A172 (cell line): ENCODE measurements at regions not wholly inside any gene's neighbourhood (a gene's known extent, or its start where the extent isn't known, plus 50 kb on each side); places are given as distances from the start of the nearest gene placed in this dataset.
A peak's percentile ranks its signal among the peaks of the same experiment; 100 is the strongest.

ENCODE experiments used
- DNase-seq: peaks from one replicate; pipeline ENCODE4 v3.0.0-alpha.2; 2015; ENCODE audit warnings: low spot score

DNA sequence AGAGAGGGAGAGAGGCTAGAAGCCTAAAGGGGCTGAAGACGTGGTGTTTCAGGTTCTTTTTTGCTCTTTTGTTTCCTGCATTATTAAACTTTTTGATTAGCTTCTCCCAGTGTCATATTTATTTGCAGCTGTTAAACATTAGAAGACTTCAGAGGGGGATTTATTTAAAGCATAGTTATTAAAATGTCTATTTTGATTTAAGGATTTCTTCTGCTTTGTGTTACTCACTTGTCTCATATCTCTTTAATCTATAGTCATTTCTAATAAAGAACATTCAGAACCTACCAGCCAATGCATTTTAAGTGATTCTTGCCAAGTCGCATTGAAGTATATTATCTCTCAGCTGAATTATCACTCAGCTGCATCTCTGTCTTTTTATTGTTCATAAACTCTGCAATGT, 152.0 kb upstream of the DYRK2 start:
- no peak for DNase-seq

DNA sequence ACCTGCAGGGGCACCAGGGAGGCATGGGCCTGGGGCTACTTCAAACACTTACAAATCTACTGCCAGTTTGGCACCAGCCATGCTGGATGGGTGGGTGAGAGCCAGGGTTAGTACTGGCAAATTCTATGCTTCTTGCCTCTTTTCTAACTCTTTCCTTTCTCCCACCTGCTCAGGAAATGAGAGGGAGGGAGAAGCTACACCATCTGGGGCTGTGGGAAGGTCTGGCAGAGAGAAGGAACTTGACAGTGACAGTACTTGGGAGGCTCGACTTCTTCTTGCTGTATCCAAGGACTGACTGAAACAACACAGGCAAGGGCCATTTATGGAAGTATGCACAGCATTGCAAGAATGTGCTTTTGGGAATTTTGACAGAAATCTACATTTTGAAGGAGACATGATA, 149.6 kb upstream of the DYRK2 start:
- no peak for DNase-seq

DNA sequence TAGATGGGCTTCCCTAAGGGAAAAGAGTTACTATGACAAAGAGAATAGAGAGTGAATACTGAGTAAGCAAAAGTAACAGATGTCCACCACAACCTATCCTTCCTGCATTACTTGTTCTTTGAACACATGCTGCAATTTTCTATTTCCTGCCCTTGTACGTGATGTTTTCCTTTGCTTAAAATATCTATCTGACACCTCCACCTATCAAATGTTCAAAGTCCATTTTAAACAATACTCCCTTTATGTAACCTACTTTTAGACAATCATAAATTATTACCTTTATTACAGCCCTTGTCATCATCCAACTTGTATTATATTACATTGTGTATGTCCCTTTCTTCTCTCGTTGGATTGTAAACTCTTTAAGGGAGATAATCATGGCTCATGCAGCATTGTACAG, 147.2 kb upstream of the DYRK2 start:
- no peak for DNase-seq

DNA sequence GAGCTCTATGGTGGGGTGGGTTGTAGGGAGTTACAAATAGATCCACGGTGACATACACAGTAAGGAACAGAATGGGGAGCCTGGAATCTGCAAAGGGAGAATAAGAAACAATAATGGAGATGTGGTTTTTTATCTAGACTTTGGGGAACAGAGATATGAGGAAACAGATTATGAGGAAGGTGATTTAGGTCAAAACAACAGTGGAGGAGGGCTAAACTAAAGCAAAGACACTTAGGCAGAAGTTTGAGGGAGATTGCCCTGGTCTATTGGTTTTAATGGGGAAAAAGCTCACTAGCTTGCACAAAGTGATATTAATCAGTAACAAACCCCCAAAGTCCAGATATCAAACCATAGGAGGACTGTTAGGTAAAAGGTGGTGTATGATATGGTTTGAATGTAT, 144.5 kb upstream of the DYRK2 start:
- DNase-seq, result no peak

DNA sequence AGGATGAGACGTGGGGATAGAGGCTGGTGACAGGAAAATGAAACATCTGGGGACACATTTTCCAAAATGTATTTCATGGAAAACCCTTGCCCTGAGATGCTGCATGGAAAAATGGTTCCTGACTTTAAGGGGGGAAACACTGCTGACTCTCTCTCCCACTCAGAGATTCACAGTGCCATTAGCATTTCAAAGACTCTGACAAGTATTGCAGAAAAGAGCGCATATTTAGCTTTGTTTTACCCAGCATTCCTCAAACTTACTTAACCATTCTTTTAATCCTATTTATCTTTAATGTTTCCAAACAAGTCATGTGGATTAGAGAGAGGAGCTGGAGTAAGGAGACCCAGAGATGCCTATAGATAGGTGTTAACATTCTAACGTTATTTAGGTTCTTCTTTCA, 141.8 kb upstream of the DYRK2 start:
- DNase-seq, result no peak

DNA sequence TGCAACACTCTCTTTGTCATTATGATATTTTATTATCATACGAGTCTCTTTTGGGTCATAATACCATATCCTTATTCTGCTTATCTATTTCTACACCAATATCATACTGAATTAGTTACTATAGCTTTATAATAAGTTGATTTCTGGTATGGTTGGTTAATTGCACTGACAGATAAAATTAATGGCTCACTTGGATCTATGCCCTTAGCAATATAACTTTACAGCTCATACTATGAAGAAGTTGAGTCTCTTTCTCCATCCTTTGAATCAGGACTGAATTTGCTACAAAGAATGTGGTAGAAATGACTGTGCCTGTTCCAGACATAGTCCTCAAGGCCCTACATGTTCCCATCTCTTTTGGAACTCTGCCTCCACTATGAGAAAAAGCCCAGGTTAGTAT, 139.7 kb upstream of the DYRK2 start:
- no peak for DNase-seq

DNA sequence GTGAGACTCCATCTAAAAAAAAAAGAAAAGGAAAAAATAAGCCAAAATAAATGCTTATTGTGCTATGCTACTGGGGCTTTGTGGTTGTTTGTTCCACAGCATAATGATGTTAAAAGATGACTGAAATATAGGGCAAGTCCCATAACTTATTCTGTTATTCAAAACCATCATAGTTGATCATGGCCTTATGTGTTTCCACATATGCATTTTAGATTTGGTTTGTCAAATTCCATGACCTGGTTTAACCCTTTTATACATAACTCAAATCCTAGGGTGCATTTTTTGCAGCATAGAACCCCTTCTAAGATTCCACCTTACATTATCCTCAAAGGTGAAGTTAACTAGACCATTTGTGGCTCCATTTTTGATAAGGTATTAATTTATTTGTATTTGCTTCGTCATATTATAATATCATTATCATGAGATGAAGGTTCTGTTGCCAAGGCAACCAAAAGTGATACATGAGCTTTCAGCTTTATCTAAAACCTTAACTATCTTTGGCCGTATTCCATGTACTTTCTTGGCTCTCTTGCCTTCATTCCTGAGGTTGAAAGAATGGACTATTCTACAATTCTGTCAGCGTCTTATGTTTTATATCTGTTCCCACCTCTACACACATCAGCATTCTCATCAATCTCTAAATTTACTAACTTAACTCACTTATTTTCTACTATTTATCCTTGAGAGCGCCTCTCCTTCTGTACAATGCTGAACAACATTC, 138.7 kb upstream of the DYRK2 start:
- peak; percentile 45 for DNase-seq

DNA sequence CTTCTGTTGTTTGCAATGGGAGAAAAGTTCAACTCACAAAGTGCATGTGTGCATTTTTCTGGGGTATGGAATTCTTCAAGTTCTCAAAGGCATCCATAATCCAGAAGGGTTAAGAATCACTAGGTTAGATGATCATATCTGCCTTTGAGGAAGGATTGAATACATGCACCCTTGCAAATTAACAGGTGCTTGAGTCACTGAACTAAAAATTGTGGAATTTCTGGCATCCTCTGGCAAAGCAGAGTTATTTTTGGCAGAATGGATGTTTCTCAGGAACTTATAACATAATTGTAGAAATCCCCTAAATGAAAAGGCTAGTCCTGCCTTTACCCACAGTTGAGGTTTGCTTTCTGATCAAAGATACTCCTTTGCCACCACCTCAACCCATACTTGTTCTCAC, 136.5 kb upstream of the DYRK2 start:
- DNase-seq, result peak; percentile 46

DNA sequence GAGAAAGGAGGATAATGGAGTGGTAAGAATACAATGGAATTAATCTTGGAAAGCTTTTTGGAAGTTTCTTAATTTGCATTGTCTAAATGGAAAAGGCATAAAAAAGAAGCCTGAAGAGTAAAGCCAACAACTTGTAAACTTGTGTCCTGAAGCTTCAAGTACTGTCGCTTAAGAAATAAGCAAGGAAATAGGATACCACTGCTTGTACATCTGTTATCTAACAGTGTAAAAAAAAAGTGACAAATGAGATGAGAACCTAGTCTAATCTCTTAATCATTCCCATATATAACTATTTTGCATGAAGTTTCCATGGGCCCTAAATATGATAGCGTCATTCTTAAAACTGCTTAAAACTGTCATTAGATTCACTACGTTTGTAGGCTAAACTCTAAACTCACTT, 134.0 kb upstream of the DYRK2 start:
- DNase-seq, result no peak

DNA sequence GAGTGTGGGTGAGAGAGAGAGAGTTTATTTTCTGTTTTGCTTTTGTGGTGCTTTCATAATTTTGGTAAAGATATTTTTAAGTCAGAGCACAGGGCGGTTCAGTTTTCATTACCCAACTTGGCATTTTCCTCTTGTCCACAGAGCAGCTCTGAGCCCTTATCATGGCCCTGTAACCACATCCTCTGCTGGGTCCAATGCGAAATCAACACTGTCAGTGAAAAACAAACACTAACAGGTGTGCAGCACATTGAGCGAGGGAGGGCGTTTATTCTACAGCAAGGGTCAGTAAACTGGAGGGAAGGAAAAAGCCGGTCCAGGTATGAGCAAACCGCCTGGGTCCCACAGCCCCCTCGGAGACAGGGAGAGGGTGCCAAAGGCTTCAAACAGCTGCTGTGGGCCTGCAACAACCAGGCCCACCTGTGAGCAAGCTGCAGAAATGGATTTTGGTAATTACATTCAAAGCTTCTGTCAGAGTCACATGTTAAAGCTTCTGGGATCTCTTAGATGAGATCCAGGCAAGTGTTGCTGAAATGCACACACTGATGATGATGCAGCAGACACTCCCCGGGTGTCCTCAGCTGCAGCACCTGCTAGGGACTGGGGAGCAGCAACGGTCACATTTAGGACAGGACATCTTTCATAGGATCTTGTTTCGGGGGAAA, 132.7 kb upstream of the DYRK2 start:
- peak; percentile 53 for DNase-seq

DNA sequence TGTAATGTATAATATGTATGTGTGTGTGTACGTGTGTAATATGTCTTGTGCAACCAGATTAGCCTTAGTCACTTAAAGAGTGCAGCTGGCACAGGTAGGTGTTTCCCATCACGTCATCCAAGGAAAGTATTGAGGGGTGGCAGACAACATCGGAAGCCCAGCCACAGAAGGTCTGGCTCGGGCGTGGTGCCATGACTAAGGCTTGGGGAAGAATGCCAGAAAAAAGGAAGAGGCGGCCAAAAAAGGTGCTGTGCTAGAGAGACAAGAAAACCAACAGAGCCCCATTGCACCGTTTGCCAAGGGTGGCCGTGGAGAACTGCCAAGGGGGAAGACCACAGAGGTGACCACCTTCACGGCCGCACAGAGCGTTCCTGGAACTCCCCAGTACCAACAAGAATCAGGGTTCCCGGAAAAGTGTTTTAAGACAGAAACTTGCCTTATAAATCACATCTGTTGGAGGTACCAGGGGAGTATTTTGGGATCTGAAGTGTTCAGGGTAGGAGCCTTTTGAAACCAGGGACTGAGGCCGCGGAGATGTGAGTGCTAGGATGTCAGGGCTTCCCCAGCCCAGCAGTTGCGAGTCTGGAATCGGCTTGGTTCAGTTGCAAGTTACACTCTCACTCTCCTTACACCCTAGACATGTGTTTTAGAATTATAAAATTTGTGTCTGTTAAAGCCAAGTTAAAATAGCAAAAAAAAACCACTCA, 131.2 kb upstream of the DYRK2 start:
- peak; percentile 81 for DNase-seq

DNA sequence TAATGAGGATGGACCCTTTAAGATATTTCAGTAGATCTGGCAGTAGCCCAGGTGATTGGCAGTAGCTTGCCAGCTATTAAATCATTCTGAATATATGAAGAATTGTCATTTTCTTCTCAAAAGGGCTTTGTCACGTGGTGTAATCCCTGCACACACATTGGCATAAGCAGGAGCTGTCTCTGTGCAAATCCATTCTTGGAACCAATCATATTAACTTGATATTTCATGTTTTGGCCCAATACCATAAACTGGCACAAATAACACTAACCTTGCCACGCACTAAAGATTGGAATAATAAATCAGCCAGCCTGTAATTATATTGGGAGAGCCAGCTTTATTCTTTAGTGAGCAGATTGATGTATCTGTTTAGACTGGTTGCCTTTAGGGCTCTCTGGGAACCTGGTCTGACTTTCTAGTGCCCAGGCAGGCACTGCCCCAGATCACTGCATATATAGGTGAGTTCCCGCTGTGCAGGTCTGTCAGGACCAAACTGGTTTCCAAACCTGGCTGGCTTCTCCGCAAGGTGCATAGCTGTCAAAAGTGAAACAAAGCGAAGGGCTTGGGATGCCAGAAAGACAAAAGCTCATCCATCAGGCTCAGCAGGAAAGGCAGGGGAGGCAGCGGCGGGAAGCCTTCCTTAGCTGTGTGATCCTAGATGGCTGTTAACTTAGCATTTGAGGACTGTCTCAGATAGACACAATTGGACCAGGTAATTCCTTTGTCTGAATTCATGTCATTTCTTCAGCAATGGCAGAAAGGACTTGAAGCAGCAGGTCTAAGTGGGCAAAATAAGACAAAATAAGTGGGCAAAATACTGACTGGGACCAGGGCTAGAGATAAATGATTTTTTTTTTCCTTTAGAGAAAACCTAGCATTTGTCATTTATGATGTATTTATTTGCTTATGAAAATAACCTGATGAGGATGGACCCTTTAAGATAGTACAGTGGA, 128.8 kb upstream of the DYRK2 start:
- no peak for DNase-seq

DNA sequence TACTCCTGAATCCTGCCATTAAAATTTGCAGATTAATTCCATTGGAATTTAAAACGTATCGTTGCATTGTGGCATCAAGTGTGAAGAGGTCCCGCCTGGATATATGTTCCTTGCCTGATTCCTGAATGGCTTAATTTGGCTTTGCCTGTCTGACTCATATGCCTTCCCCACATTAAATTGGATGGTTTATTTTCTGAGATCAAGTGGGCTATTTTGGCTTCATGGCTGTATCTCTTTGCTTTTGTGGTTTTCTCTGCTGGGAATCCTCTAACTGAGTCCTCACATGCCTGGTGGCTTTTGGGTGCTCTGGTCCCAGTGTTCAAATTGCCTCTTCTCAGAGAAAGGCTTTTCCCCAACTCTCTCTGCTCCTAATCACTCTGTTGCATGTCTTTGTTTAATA, 127.9 kb upstream of the DYRK2 start:
- DNase-seq, result peak; percentile 47

DNA sequence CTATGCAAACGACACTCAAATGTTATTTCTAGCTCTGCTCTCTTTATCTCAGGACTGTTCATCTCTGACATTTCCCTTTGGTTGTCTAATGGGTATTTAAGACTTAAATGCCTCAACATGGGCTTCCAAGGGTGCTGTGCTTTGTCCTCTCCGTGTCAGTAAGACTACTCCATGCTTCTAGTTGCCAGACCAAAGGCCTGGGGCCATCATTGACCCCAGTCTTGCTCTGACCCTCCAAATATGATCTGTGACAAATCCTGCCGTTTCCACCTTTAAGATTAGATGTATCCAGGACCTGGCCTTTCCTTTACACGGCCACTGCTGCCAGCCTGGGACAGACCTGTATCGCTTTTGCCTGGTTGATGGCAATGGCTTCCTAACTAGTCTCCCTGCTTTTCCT, 126.3 kb upstream of the DYRK2 start:
- DNase-seq, result no peak

DNA sequence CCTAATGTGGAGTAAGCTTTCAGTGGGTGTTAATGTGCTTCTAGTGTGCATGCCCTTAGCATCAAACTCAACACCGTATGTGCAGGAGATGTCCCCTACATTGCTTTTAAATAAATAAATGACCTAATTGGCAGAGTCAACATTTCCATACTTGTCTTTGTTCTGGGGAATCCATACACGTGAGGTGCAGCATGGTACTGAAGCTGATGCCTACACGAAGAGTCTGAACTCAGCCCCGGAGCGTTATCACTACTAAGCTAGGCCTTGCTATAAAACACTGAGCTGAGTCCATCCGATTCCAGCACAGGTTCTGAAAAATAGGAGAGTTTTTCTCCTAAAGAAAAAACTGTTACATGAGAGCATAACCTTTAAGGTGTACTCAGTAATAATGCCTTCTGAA, 125.0 kb upstream of the DYRK2 start:
- DNase-seq, result no peak

DNA sequence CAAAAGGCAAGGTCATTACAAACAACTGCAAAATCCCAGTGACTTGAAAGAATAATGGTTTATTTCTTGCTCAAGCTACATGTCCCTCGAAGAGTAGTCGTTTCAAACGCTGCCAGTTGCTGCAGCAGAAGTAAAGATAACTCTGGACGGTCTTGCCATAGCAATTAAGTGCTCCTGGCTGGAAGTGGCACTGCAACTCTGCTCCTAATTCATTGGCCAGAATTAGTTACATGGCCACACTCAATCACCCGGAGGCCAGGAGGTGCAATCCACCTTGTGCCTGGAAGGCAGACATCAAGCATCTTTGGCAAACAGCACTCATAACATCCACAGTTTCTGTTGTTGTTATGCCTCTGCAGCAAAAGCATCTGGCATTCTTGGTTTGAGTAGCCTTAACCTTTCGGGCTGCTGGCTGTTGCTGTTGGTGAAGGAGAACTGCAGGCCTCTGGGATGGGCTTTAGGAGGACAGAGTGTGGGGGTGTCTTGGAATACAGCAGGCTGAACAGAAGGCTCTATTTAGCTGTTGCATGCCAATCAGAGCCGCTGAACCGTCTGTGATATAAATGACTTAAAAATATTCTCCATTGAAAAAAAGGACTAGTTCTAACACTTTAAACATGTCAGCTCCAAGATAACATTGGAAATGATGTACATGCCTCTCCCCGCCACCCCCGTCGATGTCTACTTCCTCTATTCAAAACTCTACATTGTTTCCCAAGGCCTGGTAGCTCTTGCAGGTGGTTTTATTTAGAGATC, 123.5 kb upstream of the DYRK2 start:
- no peak for DNase-seq

DNA sequence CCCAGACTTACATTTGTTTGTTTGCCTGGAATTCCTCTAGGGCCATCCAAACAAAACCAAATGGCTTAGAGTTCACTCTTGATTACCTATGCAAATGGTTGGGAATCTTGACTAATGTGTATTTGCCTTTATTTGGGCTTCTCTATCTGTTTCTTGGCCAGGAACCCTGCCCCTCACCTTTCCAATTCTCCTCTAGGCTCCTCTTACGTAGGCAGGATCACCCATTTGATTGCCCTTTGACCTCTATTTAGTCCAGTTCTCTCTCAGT, 123.0 kb upstream of the DYRK2 start:
- no peak for DNase-seq

DNA sequence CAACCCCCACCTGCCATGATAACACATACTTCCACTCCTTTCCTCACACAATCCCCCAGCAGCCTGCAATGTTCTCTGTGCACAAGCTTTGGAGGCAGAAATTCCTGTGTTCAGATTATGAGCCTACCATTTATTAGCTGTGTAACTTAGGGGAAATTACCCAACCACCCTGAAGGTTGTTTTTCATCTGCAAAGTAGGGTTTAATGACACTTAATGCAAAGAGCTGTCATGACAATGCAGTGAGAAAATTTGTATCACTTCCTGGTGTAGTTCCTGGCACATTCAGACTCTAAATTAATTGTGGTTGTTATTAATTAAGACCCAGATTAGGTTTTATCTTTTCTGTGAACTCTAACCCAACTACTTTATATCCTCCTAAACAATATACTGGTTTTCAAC, 122.4 kb upstream of the DYRK2 start:
- DNase-seq, result no peak

DNA sequence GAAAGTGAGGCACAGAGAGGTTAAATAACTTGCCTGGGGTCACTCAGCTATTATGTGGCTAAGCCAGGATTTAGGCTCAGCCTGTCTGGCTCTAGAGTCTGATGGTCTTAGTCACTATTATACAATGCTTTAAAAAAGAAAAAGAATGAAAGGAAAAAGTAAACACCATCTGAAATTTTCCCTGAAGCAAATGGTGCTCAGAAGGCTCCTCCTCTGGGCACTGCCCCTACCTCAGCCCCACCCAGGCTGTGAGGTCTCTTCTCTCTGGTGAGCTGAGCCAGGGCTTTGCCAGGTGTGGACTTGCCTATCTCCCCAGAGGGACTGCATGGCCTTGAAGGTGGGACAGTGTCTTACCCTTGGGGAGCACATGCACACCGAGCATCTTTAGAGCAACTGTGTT, 117.5 kb upstream of the DYRK2 start:
- no peak for DNase-seq

DNA sequence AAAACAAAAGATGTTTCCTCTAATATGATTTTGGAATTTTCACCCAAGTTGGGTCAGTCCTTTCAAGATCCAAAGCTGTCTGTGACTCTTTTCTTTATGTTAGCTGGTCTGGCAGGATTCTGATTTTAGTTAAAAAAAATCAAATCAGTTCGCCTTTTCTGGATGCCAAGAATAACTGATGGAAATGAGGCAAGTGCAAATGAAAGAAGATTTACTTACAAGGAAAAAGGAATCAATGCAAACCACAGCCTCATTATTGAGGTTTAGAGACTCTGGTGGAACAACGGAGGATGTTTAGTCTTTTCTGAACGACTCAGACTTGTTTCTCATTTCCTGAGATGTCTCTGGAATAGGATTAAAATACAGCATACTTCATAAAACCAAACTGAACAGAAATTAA, 117.0 kb upstream of the DYRK2 start:
- DNase-seq, result no peak

DNA sequence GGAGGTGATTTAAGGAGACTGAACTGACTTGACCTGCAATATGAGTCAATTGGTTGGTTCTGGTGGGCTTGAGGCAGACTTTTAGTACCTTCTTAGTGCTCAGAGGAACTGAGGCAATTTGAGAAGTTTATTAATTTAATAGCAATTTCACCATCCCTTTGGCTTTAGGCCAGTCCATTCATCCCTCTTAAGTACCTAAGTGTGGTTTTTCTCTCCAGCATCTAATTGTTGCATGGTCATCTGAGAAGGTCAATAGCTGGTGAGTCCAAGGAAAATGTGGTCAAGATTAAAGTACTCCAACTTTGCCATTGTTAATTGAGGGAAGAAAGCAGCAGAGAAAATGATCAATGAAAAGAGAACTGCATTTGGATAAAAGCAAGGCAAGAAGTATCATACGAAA, 115.4 kb upstream of the DYRK2 start:
- DNase-seq, result no peak

DNA sequence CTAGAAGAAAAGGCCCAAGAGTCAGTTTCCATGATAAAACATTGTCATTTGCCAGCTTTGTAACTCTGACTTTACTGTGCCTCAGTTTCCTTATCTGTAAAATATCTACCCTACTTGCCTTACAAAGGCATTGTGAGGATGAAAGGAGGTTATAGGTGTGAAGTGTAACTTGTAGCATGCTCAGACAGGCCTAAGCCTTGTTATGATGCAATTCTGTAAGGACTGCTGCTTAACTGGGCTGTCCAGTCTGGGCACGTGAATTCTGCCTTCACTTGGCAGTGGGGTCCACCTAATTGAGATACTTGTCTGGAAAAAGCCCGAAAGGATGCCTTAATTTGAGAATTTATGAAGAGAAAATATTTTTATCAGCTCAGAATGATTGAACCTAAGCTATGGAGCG, 114.5 kb upstream of the DYRK2 start:
- no peak for DNase-seq
